ENCODE measurements at regions not wholly inside any gene's neighbourhood (a gene's known extent, or its start where the extent isn't known, plus 50 kb on each side); places are given as distances from the start of the nearest gene placed in this dataset.
"Not testable (repeated sequence)": the region's sequence is repeated elsewhere in the genome, so short reads cannot be mapped to it uniquely, and the experiment has no call there.

- no peak for DNase-seq (ENCODE audit: low read depth)
Measured at GRCh38 chr2:21856708-21857107, 732.9 kb downstream of the TDRD15 start.

GRCh38 chr2:21860907-21861306 lies 737.1 kb downstream of the TDRD15 start:
- DNase-seq (ENCODE audit: low read depth), result no peak

- no peak for DNase-seq (ENCODE audit: low read depth)
Measured at GRCh38 chr2:21866316-21866715, 742.5 kb downstream of the TDRD15 start.

- no peak for DNase-seq (ENCODE audit: low read depth)
Measured at GRCh38 chr2:21887881-21888280, 764.1 kb downstream of the TDRD15 start.

GRCh38 chr2:21890041-21890440 lies 766.3 kb downstream of the TDRD15 start:
- no peak for DNase-seq (ENCODE audit: low read depth)

- DNase-seq (ENCODE audit: low read depth), result no peak
Measured at GRCh38 chr2:21890716-21891115, 766.9 kb downstream of the TDRD15 start.

GRCh38 chr2:21891191-21891590 lies 767.4 kb downstream of the TDRD15 start:
- no peak for DNase-seq (ENCODE audit: low read depth)

GRCh38 chr2:21892140-21892539 lies 768.4 kb downstream of the TDRD15 start:
- no peak for DNase-seq (ENCODE audit: low read depth)

- no peak for DNase-seq (ENCODE audit: low read depth)
Measured at GRCh38 chr2:21895200-21895599, 771.4 kb downstream of the TDRD15 start.

- DNase-seq (ENCODE audit: low read depth), result not testable (repeated sequence)
Measured at GRCh38 chr2:21908712-21909380, 785.1 kb downstream of the TDRD15 start.

- no peak for DNase-seq (ENCODE audit: low read depth)
Measured at GRCh38 chr2:21910832-21911507, 787.2 kb downstream of the TDRD15 start.

- DNase-seq (ENCODE audit: low read depth), result no peak
Measured at GRCh38 chr2:21912405-21912804, 788.6 kb downstream of the TDRD15 start.

GRCh38 chr2:21915201-21915600 lies 791.4 kb downstream of the TDRD15 start:
- no peak for DNase-seq (ENCODE audit: low read depth)

GRCh38 chr2:21916934-21917522 lies 793.3 kb downstream of the TDRD15 start:
- no peak for DNase-seq (ENCODE audit: low read depth)

GRCh38 chr2:21920721-21921120 lies 797.0 kb downstream of the TDRD15 start:
- no peak for DNase-seq (ENCODE audit: low read depth)

GRCh38 chr2:21924640-21925285 lies 801.0 kb downstream of the TDRD15 start:
- no peak for DNase-seq (ENCODE audit: low read depth)

- no peak for DNase-seq (ENCODE audit: low read depth)
Measured at GRCh38 chr2:21928292-21928691, 804.5 kb downstream of the TDRD15 start.

GRCh38 chr2:21930226-21930625 lies 806.5 kb downstream of the TDRD15 start:
- DNase-seq (ENCODE audit: low read depth), result no peak

GRCh38 chr2:21939967-21940366 lies 816.2 kb downstream of the TDRD15 start:
- no peak for DNase-seq (ENCODE audit: low read depth)

- DNase-seq (ENCODE audit: low read depth), result no peak
Measured at GRCh38 chr2:21944536-21944935, 820.8 kb downstream of the TDRD15 start.

GRCh38 chr2:21945658-21946057 lies 821.9 kb downstream of the TDRD15 start:
- DNase-seq (ENCODE audit: low read depth), result no peak

- DNase-seq (ENCODE audit: low read depth), result no peak
Measured at GRCh38 chr2:21947046-21947445, 823.3 kb downstream of the TDRD15 start.

- DNase-seq (ENCODE audit: low read depth), result no peak
Measured at GRCh38 chr2:21966139-21966538, 842.4 kb downstream of the TDRD15 start.

Measured in stimulated activated CD8-positive, alpha-beta memory T cell treated with anti-CD3 and anti-CD28 coated beads, Interleukin-12 subunit alpha, Interleukin-12 subunit beta, amount 100 ng/mL, for 1 hour (primary cell).